HUDEP-2 (cell line): ENCODE measurements at regions not wholly inside any gene's neighbourhood (a gene's known extent, or its start where the extent isn't known, plus 50 kb on each side); places are given as distances from the start of the nearest gene placed in this dataset.

Source experiments
- DNase-seq, 76 experiments: peaks; one replicate each; lab custom pipeline; 2025; ENCODE audit not compliant: unreplicated experiment in 76 of 76; lab: John Stamatoyannopoulos, UW

DNA sequence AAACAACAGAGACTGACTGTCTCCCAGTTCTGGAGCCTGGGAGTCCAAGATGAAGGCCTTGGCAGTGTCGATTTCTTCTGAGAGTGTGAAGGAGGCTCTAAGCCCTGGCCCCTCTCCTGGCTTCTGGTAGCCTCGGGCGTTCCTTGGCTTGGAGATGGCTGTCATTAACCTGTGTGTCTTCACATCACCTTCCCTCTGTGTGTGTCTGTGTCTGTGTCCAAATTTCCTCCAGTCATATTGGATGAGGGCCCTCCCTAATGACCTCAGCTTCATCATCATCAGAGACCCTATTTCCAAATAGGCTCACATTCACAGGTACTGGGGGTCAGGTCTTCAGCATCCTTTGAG lies 138.3 kb downstream of the TOMM20 start:
- no peak for DNase-seq

DNA sequence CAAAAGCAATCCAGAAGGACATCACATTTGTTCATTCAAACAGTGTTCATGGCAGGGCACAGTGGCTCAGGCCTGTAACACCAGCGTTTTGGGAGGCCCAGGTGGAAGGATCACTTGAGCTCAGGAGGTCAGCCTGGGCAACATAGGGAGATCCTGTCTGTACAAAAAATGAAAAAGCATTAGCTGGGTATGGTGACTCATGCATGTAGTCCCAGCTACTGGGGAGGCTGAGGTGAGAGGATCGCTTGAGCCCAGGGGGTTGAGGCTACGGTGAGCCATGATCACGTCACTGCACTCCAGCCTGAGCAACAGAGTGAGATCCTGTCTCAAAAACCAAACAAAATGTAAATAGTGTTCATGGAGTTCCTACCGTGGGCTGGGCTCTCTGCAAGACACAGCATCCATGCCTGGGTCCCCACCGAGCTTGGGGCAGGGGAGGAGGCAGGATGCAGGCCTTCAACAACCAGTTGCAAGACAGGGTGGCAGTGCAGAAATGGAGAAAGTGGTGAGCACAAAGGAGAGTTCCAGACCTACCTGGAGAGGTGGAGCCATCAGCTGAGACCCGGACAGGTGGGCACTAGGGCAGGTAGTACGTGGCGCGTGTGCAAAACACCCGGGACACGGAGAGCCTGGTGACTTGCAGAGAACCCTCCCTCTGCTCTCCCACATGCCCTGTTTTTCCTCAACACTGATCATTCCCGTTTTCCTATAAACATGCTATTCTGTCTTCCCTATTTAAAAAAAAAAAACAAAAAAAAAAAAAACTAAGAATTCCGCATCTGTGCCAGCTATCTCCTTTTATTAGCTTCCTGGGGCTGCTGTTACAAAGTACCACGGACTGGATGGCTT lies 138.9 kb downstream of the TOMM20 start:
- DNase-seq = no peak

DNA sequence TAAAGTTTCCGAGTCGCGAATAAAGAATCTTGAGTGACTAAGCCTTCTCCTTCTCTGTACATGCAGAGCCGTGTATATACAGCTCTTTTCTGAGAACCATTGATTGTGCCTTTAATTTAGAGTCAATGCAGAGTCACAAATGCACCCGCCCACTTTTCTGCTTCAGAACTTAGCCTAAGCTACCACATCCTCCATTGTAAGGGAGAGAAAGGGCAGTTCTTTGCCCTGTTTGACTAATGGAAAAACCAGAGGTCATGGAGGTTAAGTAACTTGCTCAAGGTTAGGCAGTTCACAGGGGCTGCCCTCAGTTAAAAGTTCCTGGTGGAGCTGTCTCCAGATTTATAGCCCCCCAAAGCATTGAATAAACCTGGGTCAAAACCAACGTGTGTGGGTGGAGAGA lies 139.6 kb downstream of the TOMM20 start:
- no peak for DNase-seq

DNA sequence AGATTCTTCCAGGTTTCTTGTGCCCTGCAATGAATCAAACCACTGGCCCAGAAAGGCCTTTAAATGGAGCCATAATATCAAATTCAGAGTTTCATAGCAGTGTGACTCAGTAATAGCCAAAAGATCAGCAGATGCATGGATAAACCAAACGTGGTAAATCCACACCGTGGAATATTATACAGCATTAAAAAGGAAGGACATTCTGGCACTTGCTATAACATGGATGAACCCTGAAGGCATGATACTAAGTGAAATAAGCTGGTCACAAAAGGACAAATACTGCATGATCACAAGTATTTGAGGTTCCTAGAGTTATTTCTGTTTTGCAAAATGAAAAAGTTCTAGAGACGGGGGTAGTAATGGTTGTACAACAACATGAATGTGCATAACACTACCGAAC lies 140.1 kb downstream of the TOMM20 start:
- DNase-seq = no peak

- DNase-seq = no peak
Observed at GRCh38 chr1:234988155-234988517, 140.5 kb downstream of the TOMM20 start.

GRCh38 chr1:234987415-234988154 lies 141.1 kb downstream of the TOMM20 start:
- no peak for DNase-seq

DNA sequence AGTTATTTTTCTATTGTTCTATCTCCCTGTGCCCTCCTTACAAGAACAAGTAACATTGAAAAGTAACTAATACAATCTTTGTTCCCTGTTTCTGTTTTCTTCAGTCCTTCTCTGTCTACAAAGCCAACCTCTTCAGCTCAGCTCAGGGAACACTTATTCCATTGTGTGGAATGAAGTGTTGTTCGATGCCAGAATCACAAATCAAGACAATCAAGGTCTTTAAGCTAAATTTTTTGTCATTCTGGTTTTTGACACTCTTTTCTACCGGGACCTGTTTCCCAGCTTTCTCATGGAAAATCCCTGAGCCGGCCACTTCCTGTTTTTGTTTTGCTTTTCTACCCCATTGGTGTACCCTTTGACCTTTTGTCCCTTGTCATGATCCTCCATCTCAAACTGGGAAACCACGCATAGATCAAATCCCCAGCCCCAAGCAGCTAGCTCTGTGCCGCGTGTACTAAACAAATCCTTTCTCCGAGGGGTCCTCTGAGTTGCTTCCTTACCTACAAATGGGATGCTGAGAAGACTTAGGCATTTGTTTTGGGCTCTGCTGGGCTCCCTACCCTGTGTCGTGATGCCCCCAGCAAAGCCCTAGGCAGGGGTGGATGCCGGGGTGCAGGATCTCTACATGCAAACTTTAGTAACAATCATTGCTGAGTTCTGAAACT lies 141.8 kb downstream of the TOMM20 start:
- DNase-seq = no peak

GRCh38 chr1:234985516-234986294 lies 142.9 kb downstream of the TOMM20 start:
- no peak for DNase-seq

DNA sequence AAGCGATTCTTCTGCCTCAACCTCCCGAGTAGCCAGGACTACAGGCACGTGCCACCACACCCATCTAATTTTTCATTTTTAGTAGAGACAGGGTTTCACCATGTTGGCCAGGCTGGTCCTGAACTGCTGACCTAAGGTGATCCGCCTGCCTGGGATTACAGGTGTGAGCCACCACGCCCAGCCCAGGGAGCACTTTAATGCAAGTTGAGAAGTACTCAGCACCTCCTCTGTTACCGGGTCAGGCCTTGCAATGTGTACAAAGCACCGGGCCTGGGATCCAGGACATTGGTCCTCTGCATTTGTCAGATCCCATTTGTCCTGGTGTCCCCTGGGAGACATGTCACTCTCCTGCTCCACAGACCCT lies 143.6 kb downstream of the TOMM20 start:
- DNase-seq = no peak

DNA sequence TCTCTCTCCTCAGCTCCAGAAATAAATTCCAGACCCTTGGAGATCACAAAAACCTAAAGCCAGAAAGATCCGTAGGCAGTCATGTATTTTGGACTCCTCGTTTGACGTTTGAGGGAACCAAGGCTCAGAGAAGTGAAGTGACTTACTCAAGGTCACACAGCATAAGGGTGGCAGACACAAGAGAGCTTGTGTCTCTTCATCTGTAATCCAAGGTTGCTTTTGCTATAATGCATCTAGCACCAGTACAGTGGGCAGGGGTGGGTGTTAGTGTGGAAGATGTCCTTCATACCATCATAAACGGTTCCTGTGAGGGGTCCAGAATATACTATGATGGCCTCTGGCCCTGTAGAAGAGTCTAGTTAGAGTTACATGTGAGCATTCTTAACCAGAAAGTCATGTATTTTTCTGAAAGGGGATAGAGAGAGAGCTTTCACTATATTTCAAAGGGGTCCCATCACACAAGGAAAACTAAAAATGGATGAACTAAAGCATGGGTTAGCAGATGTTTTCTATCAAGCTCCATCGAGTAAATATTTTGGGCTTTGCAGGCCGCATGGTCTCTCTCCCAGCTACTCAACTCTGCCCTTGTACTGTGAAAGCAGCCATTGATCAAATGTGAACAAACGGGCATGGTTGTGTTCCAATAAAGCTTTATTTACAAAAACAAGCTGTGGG lies 144.9 kb downstream of the TOMM20 start:
- DNase-seq = no peak

DNA sequence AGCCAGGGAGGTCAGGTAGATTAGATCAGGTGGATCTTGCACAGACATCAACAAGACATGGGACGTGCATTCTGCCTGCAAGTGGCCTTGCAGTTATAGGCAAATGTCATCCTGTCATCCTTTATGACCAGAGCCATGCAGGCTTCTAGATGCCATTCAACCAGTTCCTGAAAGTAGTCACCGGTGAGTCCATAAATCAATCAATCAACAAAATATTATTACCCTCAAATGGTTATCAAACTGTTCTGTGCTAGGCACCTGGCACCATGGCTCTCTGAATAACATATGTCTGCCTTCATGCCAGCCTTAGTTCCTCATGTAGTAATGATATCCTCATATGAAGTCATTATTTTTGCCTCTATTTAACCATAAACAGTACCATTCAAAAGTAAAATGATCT lies 146.9 kb downstream of the TOMM20 start:
- no peak for DNase-seq

DNA sequence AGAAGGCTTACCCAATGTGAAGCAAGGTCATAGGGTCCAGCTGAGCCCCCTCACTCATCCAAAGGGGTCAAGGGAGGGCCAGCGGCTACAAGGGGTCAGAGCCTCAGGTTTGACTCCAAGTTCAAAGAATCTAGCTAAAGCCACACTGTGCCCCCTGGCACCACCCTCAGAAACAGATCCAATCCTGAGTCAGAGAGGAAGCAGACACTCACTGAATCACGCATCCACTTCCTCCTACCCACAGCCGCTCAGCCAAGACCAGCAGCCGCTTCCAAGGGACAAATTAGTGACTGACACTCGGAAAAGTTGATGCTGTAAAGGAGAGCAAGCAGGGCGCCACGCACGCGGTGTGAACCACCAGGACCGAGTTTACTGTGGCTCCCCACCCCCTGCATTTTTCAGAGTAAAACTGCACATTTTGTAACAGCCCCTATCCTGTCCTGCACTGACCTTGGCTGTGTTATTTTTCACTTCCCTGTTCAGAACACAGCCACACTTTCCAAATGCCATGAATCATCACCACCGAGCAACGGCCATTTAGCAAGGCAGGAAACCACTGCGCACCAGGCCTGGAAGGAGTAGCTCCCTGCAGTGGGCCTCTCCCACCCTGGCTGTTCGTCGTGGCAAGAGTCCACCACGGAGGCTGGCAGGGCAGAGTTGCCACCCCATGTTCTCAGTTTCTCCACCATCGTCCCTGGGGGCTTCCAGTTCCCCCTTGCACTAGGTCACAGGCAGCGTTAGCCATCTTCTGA lies 147.8 kb downstream of the TOMM20 start:
- peak in 1 of 76 experiments; percentile 34 for DNase-seq

DNA sequence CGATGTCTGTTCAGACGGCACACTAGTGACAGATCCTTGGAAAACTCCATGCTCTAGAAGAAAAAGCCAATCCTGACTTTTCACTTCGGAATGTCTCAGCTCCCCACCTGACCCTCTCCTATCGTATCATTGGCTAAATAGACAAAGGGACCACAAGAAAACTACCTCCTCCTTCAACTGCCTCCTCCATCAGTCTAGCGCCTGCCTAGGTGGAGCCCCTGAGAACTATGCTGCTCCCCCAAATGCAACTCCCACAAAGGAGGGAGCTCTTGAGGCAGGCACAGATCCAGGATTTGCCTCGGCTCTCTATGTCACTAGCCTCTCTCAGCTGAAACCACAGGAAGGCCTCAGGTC lies 148.4 kb downstream of the TOMM20 start:
- DNase-seq = no peak

DNA sequence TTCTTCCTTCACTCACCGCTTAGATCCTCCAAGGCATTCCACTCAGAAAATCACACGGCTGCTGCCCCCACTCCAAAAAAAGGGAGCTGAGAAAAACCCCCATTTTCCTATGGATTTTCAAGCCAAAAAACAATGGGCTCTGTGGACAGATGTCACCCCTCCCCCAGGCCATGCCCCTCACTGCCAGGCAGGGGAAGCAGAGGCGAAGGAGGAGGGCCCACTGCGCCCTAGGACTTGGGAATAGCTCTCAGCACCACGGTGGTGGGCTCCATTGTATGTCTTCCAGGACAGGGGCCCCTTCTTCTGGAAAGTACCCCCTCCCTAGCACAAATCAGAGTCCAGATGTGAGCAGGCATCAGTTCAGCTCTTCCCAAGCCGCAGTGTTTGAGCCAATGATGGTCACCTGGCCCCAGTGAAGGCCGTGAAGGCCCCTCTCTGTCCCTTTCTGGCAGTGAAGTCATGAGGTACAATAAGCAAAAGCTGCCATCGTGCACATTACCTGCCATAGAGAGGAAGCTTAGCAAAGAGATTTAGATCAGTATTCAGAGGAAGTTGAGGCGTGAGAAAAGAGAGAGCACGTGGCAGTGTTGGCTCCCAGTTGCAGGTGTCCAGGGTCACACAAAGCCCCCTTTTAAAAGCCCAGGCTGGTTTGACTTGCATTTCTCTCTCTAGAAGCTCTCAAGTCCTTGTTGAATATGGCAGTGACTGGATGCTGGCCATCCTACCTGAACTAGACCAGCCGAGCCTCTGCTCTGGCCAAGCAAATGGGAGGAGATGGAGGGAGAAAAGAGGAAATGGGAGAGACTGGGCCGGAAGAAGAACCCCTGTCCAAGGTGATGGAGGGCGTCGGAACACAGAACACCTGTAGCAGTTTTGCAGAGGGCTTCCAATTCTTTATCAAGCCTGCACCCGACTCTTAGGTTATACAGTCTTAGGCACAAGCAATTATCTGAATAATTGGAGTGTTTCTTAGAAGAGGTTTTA lies 149.0 kb downstream of the TOMM20 start:
- no peak for DNase-seq

DNA sequence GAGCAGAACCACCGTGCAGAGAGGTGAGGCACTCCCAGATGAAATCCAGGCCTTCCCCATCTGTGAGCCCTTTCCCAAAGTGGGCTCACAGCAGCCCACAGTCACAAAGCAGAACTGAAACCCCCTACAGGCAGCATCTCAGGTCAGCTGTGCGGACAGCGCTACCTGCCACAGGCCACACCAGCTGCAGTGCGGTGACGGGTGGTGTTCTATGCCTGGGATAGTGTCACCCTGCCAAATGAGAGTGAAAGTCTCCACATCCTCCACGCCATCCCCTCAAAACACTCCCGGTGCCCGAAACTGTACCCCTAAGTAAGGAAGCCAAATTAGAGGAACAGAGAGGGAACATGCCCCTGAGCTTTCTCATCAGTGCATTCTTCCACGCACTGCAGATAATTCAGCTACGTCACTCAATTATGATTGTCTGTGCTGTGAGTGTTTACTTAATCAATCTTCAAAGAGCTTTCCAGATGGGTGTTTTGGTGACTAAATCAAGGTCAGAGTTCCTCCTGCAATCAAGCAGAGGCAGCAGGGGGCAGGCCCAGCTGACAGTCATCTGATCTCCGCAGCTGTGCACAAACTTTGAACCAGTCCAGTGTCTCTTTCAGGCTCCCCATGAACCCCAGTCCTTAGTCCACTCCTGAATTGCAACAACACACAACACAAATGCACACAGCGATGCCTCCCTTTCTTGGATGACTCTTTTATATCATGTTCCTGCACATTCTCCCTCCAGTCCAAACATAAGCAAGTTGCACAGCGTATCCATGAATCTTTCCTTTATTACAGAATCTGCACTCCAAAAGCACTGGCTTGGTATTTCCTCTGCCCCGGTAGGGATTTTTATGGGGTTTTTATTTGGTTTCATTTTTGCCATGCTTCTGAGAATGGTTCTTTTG lies 150.0 kb downstream of the TOMM20 start:
- DNase-seq = peak in 5 of 76 experiments; percentile 6 to 21 (median 11)

DNA sequence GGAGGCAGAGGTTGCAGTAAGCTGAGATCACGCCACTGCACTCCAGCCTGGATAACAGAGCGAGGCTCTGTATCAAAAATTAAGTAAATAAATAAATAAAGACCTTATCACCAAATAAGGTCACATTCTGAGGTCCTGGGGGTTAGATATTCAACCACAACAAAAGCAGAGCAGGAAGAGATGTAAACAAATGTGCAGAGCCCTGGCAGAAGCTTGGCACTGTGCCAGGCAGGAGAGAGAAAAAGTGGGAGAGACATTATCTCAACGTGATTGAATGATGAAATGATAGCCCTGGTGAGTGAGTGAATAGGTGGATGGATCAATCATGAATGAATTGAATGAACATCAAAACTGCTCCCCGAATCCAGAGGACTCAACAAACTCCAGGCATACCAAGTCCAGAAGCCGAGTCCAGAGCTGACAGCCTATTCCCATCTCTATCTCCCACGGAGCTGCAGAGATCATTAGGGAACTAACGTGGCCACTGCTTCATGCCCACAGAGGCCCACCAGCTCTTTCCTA lies 150.7 kb downstream of the TOMM20 start:
- DNase-seq = no peak

GRCh38 chr1:234976861-234977680 lies 151.6 kb downstream of the TOMM20 start:
- DNase-seq = no peak
